ENCODE measurements at regions not wholly inside any gene's neighbourhood (a gene's known extent, or its start where the extent isn't known, plus 50 kb on each side); places are given as distances from the start of the nearest gene placed in this dataset.

GRCh38 chr9:118624608-118625007 lies 744.6 kb downstream of the BRINP1 start:
- H3K27me3 Mint-ChIP-seq, result no peaks in the 10 kb centered on the region
- no peaks in the 10 kb centered on the region for H3K36me3 Mint-ChIP-seq
- no peaks in the 10 kb centered on the region for H3K4me1 Mint-ChIP-seq
- H3K9me3 Mint-ChIP-seq, result no peaks in the 10 kb centered on the region
- no peak for DNase-seq
- CTCF ChIA-PET, result no interaction called here
- no peak overlapping the region for H3K4me3 Mint-ChIP-seq
- no peak overlapping the region for H3K27ac Mint-ChIP-seq

DNA sequence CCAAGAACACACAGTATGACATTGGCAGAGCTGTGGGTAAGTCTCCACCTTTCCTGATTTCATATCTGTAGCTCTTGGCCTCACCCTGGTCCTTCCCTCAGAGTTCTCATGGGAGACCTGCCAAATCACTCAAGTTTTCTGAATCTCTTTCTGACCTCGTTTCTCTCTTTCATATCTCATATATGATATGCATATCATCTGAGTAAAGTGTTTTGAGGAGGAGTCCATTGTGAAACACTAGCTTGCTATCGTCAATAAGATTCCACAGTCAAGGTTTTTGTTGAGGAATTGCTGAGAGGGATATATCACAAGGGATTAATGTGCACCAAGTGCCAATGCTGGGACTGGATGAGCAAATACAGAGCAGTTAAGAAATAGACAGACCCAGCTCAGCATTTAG lies 739.2 kb downstream of the BRINP1 start:
- Mint-ChIP-seq H3K36me3 (no peaks in the 10 kb centered on the region), H3K4me1 (no peaks in the 10 kb centered on the region), H3K9me3 (no peaks in the 10 kb centered on the region), H3K27ac (no peak overlapping the region), H3K27me3 (no peaks in the 10 kb centered on the region), H3K4me3 (no peak overlapping the region)
- no peak for DNase-seq
- CTCF ChIA-PET, result no interaction called here

DNA sequence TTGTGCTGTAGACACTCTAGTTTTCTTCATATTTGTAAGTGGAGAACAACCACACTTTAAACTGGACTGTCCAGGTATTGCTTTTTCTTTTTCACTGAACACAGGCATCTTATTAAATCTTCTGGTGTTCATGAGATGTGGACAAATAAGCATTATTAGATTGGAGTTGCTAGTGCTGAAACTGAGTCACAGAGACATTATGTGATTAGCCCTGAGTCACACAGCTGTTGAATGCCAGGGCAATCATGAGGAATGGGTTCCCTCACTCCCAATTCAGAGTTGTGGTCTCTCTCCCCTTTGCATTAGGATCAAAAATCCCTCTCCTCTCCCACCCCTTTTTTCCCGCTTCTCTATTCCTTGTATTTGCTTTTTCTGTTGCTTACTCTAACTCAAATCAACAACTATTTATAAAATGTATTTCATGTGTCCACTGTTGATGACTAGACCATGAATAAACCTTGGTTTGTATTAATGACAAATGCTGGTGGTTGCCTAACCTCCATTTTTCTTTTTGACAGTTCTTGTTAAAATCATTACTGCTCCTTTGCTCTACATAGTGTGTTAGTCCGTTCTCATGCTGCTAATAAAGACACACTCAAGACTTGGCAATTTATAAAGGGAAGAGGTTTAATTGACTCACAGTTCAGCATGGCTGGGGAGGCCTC lies 738.2 kb downstream of the BRINP1 start:
- Mint-ChIP-seq H3K36me3 (no peaks in the 10 kb centered on the region), H3K4me1 (no peaks in the 10 kb centered on the region), H3K27me3 (no peaks in the 10 kb centered on the region), H3K4me3 (no peak overlapping the region), H3K9me3 (no peaks in the 10 kb centered on the region), H3K27ac (no peak overlapping the region)
- DNase-seq, result no peak
- CTCF ChIA-PET, result no interaction called here

DNA sequence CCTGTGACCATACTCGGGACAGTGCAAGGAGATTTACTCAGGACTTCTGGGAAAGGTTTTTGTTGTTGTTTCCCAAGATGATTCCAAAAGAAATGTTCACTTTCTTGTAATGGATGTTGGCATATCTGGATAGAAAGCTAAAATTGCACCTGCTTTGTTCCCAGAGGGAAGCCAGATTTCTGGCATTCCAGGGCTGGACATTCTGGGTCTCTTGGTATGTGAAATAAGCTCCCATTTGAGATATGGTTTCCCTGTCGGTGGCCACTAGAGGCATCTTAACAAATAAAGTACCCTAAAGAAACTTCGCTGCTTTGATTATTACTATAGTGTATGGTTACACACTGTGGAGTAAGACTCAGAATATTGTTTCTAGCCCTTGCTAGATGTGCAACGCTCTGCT lies 737.3 kb downstream of the BRINP1 start:
- no peaks in the 10 kb centered on the region for H3K9me3 Mint-ChIP-seq
- H3K4me1 Mint-ChIP-seq, result no peaks in the 10 kb centered on the region
- no peak overlapping the region for H3K27ac Mint-ChIP-seq
- CTCF ChIA-PET, result no interaction called here
- no peaks in the 10 kb centered on the region for H3K27me3 Mint-ChIP-seq
- no peak overlapping the region for H3K4me3 Mint-ChIP-seq
- H3K36me3 Mint-ChIP-seq, result no peaks in the 10 kb centered on the region
- DNase-seq, result no peak

GRCh38 chr9:118635416-118635815 lies 733.8 kb downstream of the BRINP1 start:
- no peaks in the 10 kb centered on the region for H3K36me3 Mint-ChIP-seq
- no peak overlapping the region for H3K4me3 Mint-ChIP-seq
- no peaks in the 10 kb centered on the region for H3K27me3 Mint-ChIP-seq
- DNase-seq, result no peak
- CTCF ChIA-PET, result no interaction called here
- no peak overlapping the region for H3K27ac Mint-ChIP-seq
- peaks cover 8% of the 10 kb centered on the region for H3K9me3 Mint-ChIP-seq
- H3K4me1 Mint-ChIP-seq, result no peaks in the 10 kb centered on the region

DNA sequence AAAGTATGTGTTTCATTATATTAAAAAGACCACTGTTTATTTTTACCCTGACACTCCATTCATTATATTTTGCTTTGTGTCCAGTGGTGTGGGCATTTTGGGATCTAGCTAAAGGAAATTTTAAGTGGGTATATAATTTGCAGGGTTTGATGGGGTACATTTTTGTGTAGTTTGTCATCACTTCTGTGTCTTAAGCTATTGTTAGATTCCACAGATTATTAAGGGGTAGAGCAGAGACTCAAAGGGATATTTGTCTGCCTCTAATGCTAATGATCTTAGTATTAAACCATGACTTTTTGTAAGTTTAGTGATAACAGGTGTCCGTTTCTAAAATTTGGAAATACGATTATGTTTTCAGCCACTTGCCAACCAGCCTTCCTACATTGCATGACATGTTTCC lies 731.6 kb downstream of the BRINP1 start:
- Mint-ChIP-seq H3K4me3 (no peak overlapping the region), H3K36me3 (no peaks in the 10 kb centered on the region), H3K27me3 (no peaks in the 10 kb centered on the region), H3K27ac (no peak overlapping the region), H3K4me1 (no peaks in the 10 kb centered on the region), H3K9me3 (peaks cover 13% of the 10 kb centered on the region)
- CTCF ChIA-PET, result no interaction called here
- no peak for DNase-seq

DNA sequence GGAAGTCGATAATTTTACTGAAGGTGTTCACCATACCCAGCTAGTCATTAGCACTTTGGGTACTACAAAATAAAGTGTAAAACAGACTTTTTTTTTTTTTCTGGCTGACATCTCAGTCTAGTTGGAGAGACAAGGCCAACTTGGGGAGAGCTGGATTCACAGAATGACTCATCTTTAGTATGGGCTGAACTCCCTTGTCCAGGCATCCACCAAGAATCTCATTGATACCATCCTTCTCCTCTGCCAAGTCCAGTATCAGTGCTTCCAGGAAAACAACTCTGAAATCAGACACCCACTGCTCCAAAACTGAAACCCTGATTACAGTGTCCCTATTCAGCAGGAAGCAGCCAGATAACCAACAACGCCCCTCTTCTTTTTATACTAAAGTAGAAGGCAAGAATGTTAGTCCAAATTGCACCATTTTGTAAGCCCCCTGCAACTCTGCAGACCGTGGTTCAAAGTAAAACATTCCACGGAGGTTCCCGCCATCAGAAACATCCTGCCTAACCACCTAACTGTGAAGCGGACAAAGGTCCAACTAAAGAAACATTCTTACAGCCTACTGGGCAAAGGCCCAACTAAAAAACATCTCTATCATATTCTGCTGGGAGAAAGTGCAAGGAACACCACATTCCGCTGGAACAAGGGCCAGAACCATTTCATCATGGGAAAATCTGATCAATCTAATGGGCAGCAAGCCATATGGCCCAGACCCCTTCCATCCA lies 728.2 kb downstream of the BRINP1 start:
- Mint-ChIP-seq H3K9me3 (peaks cover 18% of the 10 kb centered on the region), H3K27ac (no peak overlapping the region), H3K27me3 (no peaks in the 10 kb centered on the region), H3K4me1 (no peaks in the 10 kb centered on the region), H3K36me3 (no peaks in the 10 kb centered on the region), H3K4me3 (no peak overlapping the region)
- DNase-seq, result no peak
- CTCF ChIA-PET, result no interaction called here

GRCh38 chr9:118643118-118643517 lies 726.1 kb downstream of the BRINP1 start:
- H3K27me3 Mint-ChIP-seq, result no peaks in the 10 kb centered on the region
- H3K4me3 Mint-ChIP-seq, result no peak overlapping the region
- H3K9me3 Mint-ChIP-seq, result peaks cover 24% of the 10 kb centered on the region
- CTCF ChIA-PET, result no interaction called here
- H3K36me3 Mint-ChIP-seq, result no peaks in the 10 kb centered on the region
- no peaks in the 10 kb centered on the region for H3K4me1 Mint-ChIP-seq
- H3K27ac Mint-ChIP-seq, result no peak overlapping the region
- DNase-seq, result no peak

DNA sequence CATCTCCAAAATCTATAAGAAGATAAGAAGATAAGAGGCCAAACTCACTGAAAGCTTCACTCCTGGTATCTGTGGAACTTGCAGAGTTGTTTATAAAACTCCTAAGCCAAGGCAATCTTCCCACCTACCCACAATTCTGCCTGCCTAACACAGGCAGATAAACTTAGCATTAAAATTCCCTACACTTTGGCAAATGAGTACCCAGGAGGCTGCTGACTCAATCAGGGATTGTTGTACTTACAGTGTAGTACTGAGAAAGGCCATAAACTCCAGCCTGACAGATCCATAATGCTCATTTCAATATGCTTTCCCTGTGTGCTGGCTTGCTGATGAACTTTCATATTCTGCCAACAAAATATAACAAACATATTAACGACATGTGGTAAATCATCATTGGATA lies 725.2 kb downstream of the BRINP1 start:
- CTCF ChIA-PET, result no interaction called here
- no peak overlapping the region for H3K4me3 Mint-ChIP-seq
- no peaks in the 10 kb centered on the region for H3K4me1 Mint-ChIP-seq
- H3K27me3 Mint-ChIP-seq, result no peaks in the 10 kb centered on the region
- no peak overlapping the region for H3K27ac Mint-ChIP-seq
- H3K36me3 Mint-ChIP-seq, result no peaks in the 10 kb centered on the region
- DNase-seq, result no peak
- H3K9me3 Mint-ChIP-seq, result peaks cover 18% of the 10 kb centered on the region

DNA sequence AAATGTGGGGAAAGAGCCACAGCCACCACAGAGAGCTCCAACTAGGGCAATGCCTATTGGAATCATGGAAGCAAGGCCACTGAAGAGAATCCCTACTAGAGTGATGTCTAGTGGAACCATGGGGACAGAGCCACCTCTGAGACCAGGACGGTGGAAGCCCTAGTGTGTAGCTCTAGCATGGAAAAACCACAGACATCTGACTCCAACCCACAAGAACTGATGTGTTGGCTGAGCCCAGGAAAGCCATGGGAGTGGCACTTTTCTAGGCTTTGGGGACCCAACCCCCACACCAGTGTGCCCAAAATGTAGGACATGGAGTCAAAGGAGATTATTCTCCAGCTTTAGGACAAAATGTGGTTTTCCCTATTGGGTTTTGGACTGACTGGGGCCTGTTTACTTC lies 721.9 kb downstream of the BRINP1 start:
- Mint-ChIP-seq H3K27me3 (no peaks in the 10 kb centered on the region), H3K4me1 (no peaks in the 10 kb centered on the region), H3K36me3 (no peaks in the 10 kb centered on the region), H3K4me3 (no peak overlapping the region), H3K27ac (no peak overlapping the region), H3K9me3 (peaks cover 11% of the 10 kb centered on the region)
- DNase-seq, result no peak
- CTCF ChIA-PET, result no interaction called here

DNA sequence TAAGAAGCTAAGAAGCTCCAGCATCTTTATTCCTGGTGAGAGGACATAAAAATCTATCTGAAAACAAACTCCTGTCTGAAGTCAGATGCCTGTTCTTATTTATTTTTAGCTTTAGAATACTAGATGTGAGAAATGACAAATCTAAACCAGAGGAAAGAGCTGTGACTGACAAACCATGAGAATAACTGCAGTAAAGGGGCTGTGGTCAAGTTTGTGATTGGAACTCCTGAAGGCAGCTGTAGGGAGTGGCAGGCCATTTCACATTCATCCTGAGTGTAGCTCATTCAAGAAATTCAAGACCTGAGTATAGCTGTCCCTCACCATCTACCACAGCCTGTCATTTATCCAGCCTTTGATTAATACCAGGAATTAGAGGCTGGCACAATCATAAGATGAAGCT lies 718.8 kb downstream of the BRINP1 start:
- H3K27me3 Mint-ChIP-seq, result no peaks in the 10 kb centered on the region
- no peaks in the 10 kb centered on the region for H3K4me1 Mint-ChIP-seq
- no peaks in the 10 kb centered on the region for H3K36me3 Mint-ChIP-seq
- peaks cover 9% of the 10 kb centered on the region for H3K9me3 Mint-ChIP-seq
- H3K27ac Mint-ChIP-seq, result no peak overlapping the region
- no peak overlapping the region for H3K4me3 Mint-ChIP-seq
- CTCF ChIA-PET, result no interaction called here
- DNase-seq, result no peak

GRCh38 chr9:118651511-118651910 lies 717.7 kb downstream of the BRINP1 start:
- Mint-ChIP-seq H3K9me3 (peaks cover 2% of the 10 kb centered on the region), H3K4me3 (no peak overlapping the region), H3K4me1 (no peaks in the 10 kb centered on the region), H3K36me3 (no peaks in the 10 kb centered on the region), H3K27me3 (no peaks in the 10 kb centered on the region), H3K27ac (no peak overlapping the region)
- no peak for DNase-seq
- CTCF ChIA-PET, result no interaction called here

DNA sequence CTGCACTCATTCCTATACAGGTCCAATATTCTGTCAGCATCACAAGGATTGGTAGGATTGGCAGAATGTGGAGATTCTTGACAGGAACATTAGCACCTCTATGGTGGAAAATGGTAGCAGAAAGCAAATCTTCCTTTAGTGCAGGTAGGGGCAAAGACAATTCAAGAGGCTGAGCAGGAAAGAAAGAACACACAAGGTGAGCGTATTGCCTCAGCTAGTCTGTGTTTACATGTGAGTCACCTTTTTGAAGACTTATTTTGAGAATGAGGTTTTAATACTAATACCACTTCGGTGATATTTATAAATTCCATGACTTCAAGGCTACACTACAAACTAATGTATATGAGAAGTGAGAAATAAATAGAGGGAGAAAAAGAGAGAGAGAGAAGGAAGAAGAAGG lies 717.0 kb downstream of the BRINP1 start:
- Mint-ChIP-seq H3K4me3 (no peak overlapping the region), H3K27ac (no peak overlapping the region), H3K9me3 (no peaks in the 10 kb centered on the region), H3K27me3 (no peaks in the 10 kb centered on the region), H3K4me1 (no peaks in the 10 kb centered on the region), H3K36me3 (no peaks in the 10 kb centered on the region)
- CTCF ChIA-PET, result no interaction called here
- no peak for DNase-seq

- Mint-ChIP-seq H3K27me3 (no peaks in the 10 kb centered on the region), H3K9me3 (no peaks in the 10 kb centered on the region), H3K4me1 (no peaks in the 10 kb centered on the region), H3K4me3 (no peak overlapping the region), H3K27ac (no peak overlapping the region), H3K36me3 (no peaks in the 10 kb centered on the region)
- no peak for DNase-seq
- CTCF ChIA-PET, result no interaction called here
Measured at GRCh38 chr9:118652912-118653311, 716.3 kb downstream of the BRINP1 start.

DNA sequence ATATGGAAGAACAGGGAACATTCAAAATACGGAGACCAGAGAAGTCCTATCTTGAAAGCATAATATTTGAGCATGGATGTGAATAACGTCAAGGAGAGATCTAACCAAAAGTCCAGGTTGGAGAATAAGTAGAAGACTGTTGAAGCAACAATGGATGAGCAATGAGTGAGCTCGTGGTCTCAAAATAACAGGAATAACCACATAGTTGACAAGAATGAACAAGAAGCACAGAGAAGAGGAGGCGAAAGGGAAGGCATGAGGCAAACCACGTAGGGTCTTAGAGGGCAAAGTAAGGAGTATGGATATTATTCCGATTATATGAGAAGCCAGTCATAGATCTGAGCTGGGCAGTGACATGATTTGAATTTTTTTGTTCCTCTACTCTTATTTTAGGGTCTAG lies 710.2 kb downstream of the BRINP1 start:
- CTCF ChIA-PET, result no interaction called here
- no peaks in the 10 kb centered on the region for H3K36me3 Mint-ChIP-seq
- H3K9me3 Mint-ChIP-seq, result peaks cover 3% of the 10 kb centered on the region
- DNase-seq, result no peak
- H3K27ac Mint-ChIP-seq, result no peak overlapping the region
- H3K27me3 Mint-ChIP-seq, result no peaks in the 10 kb centered on the region
- H3K4me3 Mint-ChIP-seq, result no peak overlapping the region
- no peaks in the 10 kb centered on the region for H3K4me1 Mint-ChIP-seq
